ENCODE measurements at regions not wholly inside any gene's neighbourhood (a gene's known extent, or its start where the extent isn't known, plus 50 kb on each side); places are given as distances from the start of the nearest gene placed in this dataset.

DNA sequence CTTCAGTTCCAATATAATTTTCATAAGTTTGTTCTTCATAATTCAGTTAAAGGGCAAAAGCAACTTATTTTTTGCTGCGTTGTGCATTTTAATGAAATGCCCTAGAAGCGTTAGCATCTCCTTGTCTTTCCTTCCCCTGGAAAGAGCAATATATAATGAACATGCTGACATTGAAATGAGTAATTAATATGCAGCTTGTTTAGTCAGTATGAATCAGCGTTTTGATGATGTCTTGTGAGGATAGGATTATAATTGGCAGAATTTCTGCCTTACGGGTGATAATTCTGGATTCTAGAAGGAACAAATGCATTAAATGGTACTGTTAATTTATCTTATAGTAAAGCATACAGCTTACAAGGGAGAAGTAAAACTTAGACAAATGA is 152.3 kb upstream of the MMADHC start:
- Histone ChIP-seq H2AK5ac (ENCODE audit: low read length) (no peak overlapping the region), H3K9me3 (ENCODE audit: insufficient read depth, low read depth, low read length) (peaks cover 1% of the 10 kb centered on the region), H3K36me3 (ENCODE audit: control insufficient read depth in 1 of 2, insufficient read depth in 2 of 2, low read length in 2 of 2) (no peaks in the 10 kb centered on the region), H4K91ac (ENCODE audit: low read depth, low read length) (no peak overlapping the region), H3K4me3 (ENCODE audit: low read depth, low read length) (no peak overlapping the region), H3K4me1 (ENCODE audit: control insufficient read depth in 1 of 2, insufficient read depth in 2 of 2, low read length in 2 of 2) (peaks cover 0 to 2% of the 10 kb centered on the region in 2 experiments), H4K12ac (ENCODE audit: low read depth, low read length) (no peak overlapping the region), H2AFZ (ENCODE audit: insufficient read depth, low read length, poor library complexity) (no peak overlapping the region), H3K9ac (ENCODE audit: low read length) (no peak overlapping the region), H4K8ac (ENCODE audit: low read depth, low read length) (no peak overlapping the region), H3K27me3 (ENCODE audit: insufficient read depth, low read length) (no peaks in the 10 kb centered on the region), H2BK120ac (ENCODE audit: insufficient read depth, low read length, poor library complexity) (no peak overlapping the region), H3K23ac (ENCODE audit: low read length) (no peak overlapping the region), H3K79me1 (ENCODE audit: low read length) (no peaks in the 10 kb centered on the region), H3K27ac (ENCODE audit: low read depth, low read length) (no peak overlapping the region), H2BK5ac (ENCODE audit: low read depth, low read length, poor library complexity) (no peak overlapping the region), H3K18ac (ENCODE audit: low read length) (no peak overlapping the region), H3K14ac (ENCODE audit: low read length) (no peak overlapping the region), H3K79me2 (ENCODE audit: control insufficient read depth, insufficient read depth, low read length, poor library complexity) (no peaks in the 10 kb centered on the region), H3K4ac (ENCODE audit: low read depth, low read length) (no peak overlapping the region), H2BK12ac (ENCODE audit: low read length) (no peak overlapping the region), H3K4me2 (ENCODE audit: low read length) (no peak overlapping the region)
- no CpG with 5 or more reads among the region's 4 CpGs for WGBS (ENCODE audit: extremely low coverage, insufficient coverage, insufficient read length)
- no peak for DNase-seq

DNA sequence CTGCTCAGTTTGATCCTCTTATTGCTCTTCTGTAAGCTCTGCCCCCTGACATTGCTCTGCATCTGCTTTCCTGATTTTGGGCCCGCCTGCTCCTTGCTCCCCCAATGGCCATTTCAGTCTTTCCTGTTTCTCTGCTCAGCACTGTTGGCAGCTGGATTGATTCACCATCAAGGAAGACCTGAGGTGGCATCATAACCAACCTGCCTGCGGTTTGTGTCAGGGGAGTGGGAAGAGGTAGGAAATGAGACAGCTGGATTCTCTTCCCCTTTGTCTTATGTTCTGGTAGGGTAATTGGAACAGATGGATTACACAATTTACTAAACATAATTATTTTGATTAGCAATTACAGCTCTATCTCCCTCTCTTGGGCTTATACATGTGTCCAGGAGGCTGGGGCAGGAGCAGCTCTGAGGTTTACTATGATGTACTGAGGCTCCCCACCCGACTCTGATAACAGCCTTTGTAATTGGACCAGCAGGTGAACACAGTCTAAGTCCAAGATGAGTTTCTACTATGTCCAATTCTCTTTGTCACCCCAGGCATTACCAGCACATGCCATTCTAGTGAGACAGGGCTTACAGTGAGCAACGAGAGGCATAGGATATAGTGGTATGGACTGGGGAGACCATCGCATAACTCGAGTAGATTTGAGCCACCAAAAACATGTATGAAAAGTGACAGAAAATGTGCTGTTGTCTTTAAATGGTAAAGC is 151.8 kb upstream of the MMADHC start:
- Histone ChIP-seq H4K91ac (ENCODE audit: low read depth, low read length) (no peak overlapping the region), H3K23ac (ENCODE audit: low read length) (no peak overlapping the region), H2BK5ac (ENCODE audit: low read depth, low read length, poor library complexity) (no peak overlapping the region), H3K18ac (ENCODE audit: low read length) (no peak overlapping the region), H3K4ac (ENCODE audit: low read depth, low read length) (no peak overlapping the region), H3K4me3 (ENCODE audit: low read depth, low read length) (peak overlapping the region; percentile 40), H2BK12ac (ENCODE audit: low read length) (no peak overlapping the region), H2AK5ac (ENCODE audit: low read length) (no peak overlapping the region), H2AFZ (ENCODE audit: insufficient read depth, low read length, poor library complexity) (no peak overlapping the region), H3K9me3 (ENCODE audit: insufficient read depth, low read depth, low read length) (peaks cover 1% of the 10 kb centered on the region), H4K8ac (ENCODE audit: low read depth, low read length) (no peak overlapping the region), H2BK120ac (ENCODE audit: insufficient read depth, low read length, poor library complexity) (no peak overlapping the region), H3K36me3 (ENCODE audit: control insufficient read depth in 1 of 2, insufficient read depth in 2 of 2, low read length in 2 of 2) (no peaks in the 10 kb centered on the region), H3K9ac (ENCODE audit: low read length) (no peak overlapping the region), H3K79me1 (ENCODE audit: low read length) (peaks cover 4% of the 10 kb centered on the region), H3K27ac (ENCODE audit: low read depth, low read length) (no peak overlapping the region), H4K12ac (ENCODE audit: low read depth, low read length) (no peak overlapping the region), H3K27me3 (ENCODE audit: insufficient read depth, low read length) (no peaks in the 10 kb centered on the region), H3K14ac (ENCODE audit: low read length) (no peak overlapping the region), H3K4me1 (ENCODE audit: control insufficient read depth in 1 of 2, insufficient read depth in 2 of 2, low read length in 2 of 2) (peaks cover 0 to 2% of the 10 kb centered on the region in 2 experiments), H3K79me2 (ENCODE audit: control insufficient read depth, insufficient read depth, low read length, poor library complexity) (no peaks in the 10 kb centered on the region), H3K4me2 (ENCODE audit: low read length) (no peak overlapping the region)
- DNase-seq: peak; percentile 67 to 78
- no CpG with 5 or more reads among the region's 6 CpGs for WGBS (ENCODE audit: extremely low coverage, insufficient coverage, insufficient read length)

DNA sequence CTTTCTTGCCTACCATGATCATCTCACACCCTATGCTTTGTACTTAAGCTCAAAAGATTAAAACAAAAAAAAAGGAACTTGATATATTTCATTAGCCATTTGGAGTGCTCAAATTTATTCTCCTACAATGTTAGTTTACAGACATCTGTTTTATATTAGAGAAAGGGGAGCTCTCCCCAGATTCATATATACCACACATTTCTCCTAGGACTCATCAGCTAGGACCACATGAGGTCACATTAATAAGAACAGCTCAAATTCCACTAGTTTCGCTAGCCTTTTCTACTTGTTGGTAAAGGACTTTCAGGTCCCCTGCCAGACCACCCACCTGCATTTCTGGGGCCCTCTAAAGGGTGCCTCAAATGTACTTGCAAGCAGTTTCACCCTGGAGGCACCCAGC is 151.2 kb upstream of the MMADHC start:
- peaks cover 1% of the 10 kb centered on the region for H3K9me3 ChIP-seq (ENCODE audit: insufficient read depth, low read depth, low read length)
- H2BK12ac ChIP-seq (ENCODE audit: low read length): no peak overlapping the region
- no peak overlapping the region for H3K23ac ChIP-seq (ENCODE audit: low read length)
- H3K18ac ChIP-seq (ENCODE audit: low read length): no peak overlapping the region
- H3K27ac ChIP-seq (ENCODE audit: low read depth, low read length): no peak overlapping the region
- H3K27me3 ChIP-seq (ENCODE audit: insufficient read depth, low read length): no peaks in the 10 kb centered on the region
- no peaks in the 10 kb centered on the region for H3K79me2 ChIP-seq (ENCODE audit: control insufficient read depth, insufficient read depth, low read length, poor library complexity)
- peak overlapping the region; percentile 40 for H3K4me3 ChIP-seq (ENCODE audit: low read depth, low read length)
- no peak overlapping the region for H4K12ac ChIP-seq (ENCODE audit: low read depth, low read length)
- H4K8ac ChIP-seq (ENCODE audit: low read depth, low read length): no peak overlapping the region
- H3K9ac ChIP-seq (ENCODE audit: low read length): no peak overlapping the region
- peaks cover 6% of the 10 kb centered on the region for H3K79me1 ChIP-seq (ENCODE audit: low read length)
- H3K14ac ChIP-seq (ENCODE audit: low read length): no peak overlapping the region
- H2AK5ac ChIP-seq (ENCODE audit: low read length): no peak overlapping the region
- H2BK5ac ChIP-seq (ENCODE audit: low read depth, low read length, poor library complexity): no peak overlapping the region
- no peak overlapping the region for H4K91ac ChIP-seq (ENCODE audit: low read depth, low read length)
- H2BK120ac ChIP-seq (ENCODE audit: insufficient read depth, low read length, poor library complexity): no peak overlapping the region
- H3K4me2 ChIP-seq (ENCODE audit: low read length): no peak overlapping the region
- no peak for DNase-seq
- WGBS (ENCODE audit: extremely low coverage, insufficient coverage, insufficient read length): no CpG with 5 or more reads among the region's 1 CpG
- H3K4me1 ChIP-seq (ENCODE audit: control insufficient read depth in 1 of 2, insufficient read depth in 2 of 2, low read length in 2 of 2): peaks cover 0 to under 1% of the 10 kb centered on the region in 2 experiments
- no peak overlapping the region for H3K4ac ChIP-seq (ENCODE audit: low read depth, low read length)
- no peaks in the 10 kb centered on the region for H3K36me3 ChIP-seq (ENCODE audit: control insufficient read depth in 1 of 2, insufficient read depth in 2 of 2, low read length in 2 of 2)
- no peak overlapping the region for H2AFZ ChIP-seq (ENCODE audit: insufficient read depth, low read length, poor library complexity)

DNA sequence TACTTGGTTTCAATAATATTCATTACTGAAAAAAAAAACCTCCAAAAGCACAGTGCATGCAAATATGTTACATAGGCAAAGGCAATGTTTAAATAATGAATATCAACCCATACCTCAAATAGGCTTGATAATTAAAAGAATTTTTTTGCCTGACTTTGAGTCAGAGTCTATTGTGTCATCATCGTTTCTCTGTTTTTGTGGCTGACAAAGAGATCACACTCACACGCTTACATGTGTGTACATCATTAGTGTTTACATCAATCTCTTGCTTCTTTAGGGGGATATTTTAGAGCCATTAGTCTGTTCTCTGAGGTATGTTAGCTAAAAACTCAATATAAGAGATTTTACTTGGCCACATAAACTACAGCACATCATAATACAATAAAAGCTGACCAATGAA is 150.3 kb upstream of the MMADHC start:
- no peak overlapping the region for H4K8ac ChIP-seq (ENCODE audit: low read depth, low read length)
- H4K12ac ChIP-seq (ENCODE audit: low read depth, low read length): no peak overlapping the region
- no peak overlapping the region for H3K4me3 ChIP-seq (ENCODE audit: low read depth, low read length)
- H3K4me1 ChIP-seq (ENCODE audit: control insufficient read depth in 1 of 2, insufficient read depth in 2 of 2, low read length in 2 of 2): no peaks in the 10 kb centered on the region
- no peaks in the 10 kb centered on the region for H3K36me3 ChIP-seq (ENCODE audit: control insufficient read depth in 1 of 2, insufficient read depth in 2 of 2, low read length in 2 of 2)
- no peak overlapping the region for H2AFZ ChIP-seq (ENCODE audit: insufficient read depth, low read length, poor library complexity)
- no peak overlapping the region for H3K4ac ChIP-seq (ENCODE audit: low read depth, low read length)
- DNase-seq: no peak
- no peak overlapping the region for H3K9ac ChIP-seq (ENCODE audit: low read length)
- peaks cover 1% of the 10 kb centered on the region for H3K9me3 ChIP-seq (ENCODE audit: insufficient read depth, low read depth, low read length)
- no peaks in the 10 kb centered on the region for H3K27me3 ChIP-seq (ENCODE audit: insufficient read depth, low read length)
- no peak overlapping the region for H2BK120ac ChIP-seq (ENCODE audit: insufficient read depth, low read length, poor library complexity)
- no peak overlapping the region for H3K14ac ChIP-seq (ENCODE audit: low read length)
- no peak overlapping the region for H3K4me2 ChIP-seq (ENCODE audit: low read length)
- H2BK5ac ChIP-seq (ENCODE audit: low read depth, low read length, poor library complexity): no peak overlapping the region
- H4K91ac ChIP-seq (ENCODE audit: low read depth, low read length): no peak overlapping the region
- H2AK5ac ChIP-seq (ENCODE audit: low read length): no peak overlapping the region
- no peak overlapping the region for H3K27ac ChIP-seq (ENCODE audit: low read depth, low read length)
- no peaks in the 10 kb centered on the region for H3K79me2 ChIP-seq (ENCODE audit: control insufficient read depth, insufficient read depth, low read length, poor library complexity)
- no CpG with 5 or more reads among the region's 2 CpGs for WGBS (ENCODE audit: extremely low coverage, insufficient coverage, insufficient read length)
- no peak overlapping the region for H2BK12ac ChIP-seq (ENCODE audit: low read length)
- H3K23ac ChIP-seq (ENCODE audit: low read length): no peak overlapping the region
- no peak overlapping the region for H3K18ac ChIP-seq (ENCODE audit: low read length)
- peaks cover 6% of the 10 kb centered on the region for H3K79me1 ChIP-seq (ENCODE audit: low read length)
